NK-92 (cell line): ENCODE measurements at regions not wholly inside any gene's neighbourhood (a gene's known extent, or its start where the extent isn't known, plus 50 kb on each side); places are given as distances from the start of the nearest gene placed in this dataset.
"Not testable (repeated sequence)": the region's sequence is repeated elsewhere in the genome, so short reads cannot be mapped to it uniquely, and the experiment has no call there.

ENCODE experiments used
- DNase-seq: peaks from one replicate; lab custom pipeline; 2025; ENCODE audit not compliant: unreplicated experiment; lab: John Stamatoyannopoulos, UW

DNA sequence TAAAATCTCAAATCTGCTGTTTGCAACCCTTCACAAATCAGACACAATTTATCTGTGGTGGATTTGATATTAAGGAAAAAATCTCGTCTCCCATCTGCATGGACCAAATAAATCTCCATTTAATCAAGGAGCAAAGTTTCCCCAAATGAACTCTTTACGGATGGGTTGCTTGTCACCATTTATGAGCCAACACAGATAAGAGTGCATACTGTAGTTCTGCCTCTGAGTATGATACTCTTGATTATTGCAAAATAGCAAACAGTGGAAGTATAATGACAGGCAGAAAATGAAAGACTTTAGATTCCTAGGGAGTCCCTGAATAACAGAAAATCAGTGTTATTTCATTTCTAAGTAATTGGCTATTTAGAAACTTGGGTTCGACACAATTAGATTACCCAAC is 1395.9 kb downstream of the FAM181B start:
- DNase-seq = no peak

DNA sequence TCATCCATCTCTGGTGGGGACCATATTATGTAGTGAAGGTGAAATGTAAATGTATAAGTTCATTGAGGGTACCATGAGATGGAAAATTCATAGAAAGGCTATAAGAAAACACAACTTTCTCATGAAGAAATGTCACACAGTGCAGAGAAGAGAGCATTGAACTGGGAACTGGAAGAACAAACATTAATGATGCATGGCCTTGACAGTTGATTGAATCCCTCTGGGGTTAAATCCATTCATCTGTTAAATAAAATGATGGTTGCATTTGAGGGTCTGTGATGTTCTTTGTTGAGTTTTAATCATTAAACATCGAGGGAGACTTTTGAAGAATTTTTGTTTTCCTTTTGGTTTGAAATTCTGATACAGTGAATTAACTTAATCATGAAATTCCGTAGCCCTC is 1401.4 kb downstream of the FAM181B start:
- DNase-seq = no peak

- DNase-seq = no peak
Observed at GRCh38 chr11:81331611-81332235, 1401.9 kb downstream of the FAM181B start.

GRCh38 chr11:81331088-81331487 is 1402.6 kb downstream of the FAM181B start:
- no peak for DNase-seq

- DNase-seq = no peak
Observed at GRCh38 chr11:81303038-81303664, 1430.5 kb downstream of the FAM181B start.

- DNase-seq = no peak
Observed at GRCh38 chr11:81301166-81301830, 1432.4 kb downstream of the FAM181B start.

DNA sequence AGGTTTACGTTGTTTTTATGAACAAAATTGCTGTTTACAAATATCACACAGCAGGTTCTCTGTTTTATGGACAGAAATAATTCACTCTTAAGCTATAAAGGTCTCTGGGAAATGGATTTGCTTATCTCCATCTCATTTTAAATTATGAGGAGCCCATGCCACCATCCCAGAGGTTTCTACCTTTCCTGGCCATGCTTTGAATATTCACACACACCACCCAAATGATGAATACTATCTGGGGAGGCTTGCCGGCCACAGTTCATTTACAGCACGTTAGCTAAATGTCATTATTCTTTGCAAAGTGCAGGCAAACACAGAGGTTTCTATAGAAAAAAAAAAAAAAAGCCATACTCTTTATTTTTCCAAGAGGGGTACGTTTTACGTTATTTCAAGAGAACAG is 1446.7 kb downstream of the FAM181B start:
- DNase-seq = no peak

DNA sequence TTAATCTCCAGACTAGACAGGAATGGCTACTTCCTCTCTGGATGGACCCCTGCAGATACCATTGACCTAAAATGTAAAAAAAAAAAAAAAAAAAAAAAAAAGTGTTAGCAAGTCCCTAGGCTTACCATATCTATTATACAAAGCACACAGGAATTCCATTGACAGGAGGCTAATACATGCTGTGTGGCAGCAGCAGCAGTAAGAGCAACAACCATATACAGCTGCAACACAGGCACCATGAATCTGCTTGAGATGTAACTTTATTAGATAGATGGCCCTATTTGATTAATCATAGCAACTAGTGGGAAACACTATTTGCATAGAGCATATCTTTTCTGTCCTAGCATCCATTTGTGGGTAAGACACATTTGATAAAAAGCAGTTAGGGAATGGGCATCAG is 1447.1 kb downstream of the FAM181B start:
- no peak for DNase-seq

DNA sequence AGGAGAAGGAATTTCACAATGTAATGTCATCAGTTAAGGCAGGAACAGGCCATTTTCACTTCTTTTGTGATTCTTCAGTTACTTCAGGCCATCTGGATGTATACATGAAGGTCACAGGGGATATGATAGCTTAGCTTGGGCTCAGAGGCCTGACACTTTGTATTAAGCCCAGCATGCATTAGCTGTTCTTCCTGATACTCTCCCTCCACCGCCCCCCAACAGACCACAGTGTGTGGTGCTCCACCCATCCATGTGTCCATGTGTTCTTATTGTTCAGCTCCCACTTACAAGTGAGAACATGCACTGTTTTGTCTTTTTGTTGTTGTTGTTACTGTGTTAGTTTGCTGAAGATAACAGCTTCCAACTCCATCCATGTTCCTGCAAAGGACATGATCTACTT is 1453.4 kb downstream of the FAM181B start:
- not testable (repeated sequence) for DNase-seq

DNA sequence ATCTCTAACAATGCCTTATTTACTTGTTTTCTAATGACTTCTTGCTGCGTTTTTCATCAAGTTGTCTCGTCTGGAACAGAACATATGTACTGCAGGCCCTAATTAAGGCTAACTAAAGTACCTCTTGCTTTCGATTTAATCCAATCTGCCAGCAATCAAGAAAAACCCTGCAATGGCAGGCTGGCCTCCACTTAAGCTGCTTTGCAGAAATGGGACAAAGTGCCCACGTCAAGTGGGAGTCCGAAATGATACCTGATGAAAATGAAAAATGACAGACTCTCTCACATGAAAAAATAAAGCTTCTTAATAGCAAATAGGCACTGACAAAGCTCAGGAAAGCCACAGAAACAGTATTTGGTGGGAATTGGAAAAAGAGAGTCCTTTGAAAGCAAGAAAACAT is 1454.7 kb downstream of the FAM181B start:
- DNase-seq = no peak

DNA sequence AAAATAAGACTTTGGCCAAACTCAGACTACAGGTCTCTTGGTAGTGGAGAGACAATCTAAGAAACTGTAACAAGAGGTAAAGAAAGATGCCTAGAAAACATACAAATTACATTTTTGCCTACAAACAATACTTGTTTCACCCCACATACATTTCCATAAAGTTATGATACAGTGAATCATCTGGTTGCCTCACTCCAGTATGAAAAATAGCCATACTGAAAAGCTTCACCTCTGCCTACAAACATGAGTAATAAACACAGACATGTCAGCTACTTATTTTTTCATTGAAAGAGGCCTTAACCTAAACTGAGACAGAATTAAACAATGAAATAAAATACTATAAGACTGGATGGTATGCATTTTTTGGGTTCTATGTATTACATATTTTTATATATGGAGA is 1463.0 kb downstream of the FAM181B start:
- DNase-seq = no peak

DNA sequence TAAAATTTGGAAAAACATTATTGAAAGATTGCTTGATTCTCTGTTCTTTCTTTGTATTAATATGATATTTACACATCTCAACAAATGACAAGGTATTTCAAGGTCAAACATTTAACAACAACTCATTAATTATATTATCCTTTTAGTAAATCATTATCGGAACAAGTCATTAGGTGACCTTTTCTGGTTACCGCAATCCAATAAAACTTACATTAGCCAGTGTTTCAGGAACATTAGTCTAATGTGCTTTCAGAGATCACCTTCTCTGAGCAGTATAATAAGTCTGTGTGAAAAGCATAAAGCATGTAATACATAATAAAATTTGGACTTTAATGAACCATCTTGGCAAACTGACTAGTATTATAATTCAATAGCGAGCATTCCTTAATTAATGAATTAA is 1466.4 kb downstream of the FAM181B start:
- no peak for DNase-seq

DNA sequence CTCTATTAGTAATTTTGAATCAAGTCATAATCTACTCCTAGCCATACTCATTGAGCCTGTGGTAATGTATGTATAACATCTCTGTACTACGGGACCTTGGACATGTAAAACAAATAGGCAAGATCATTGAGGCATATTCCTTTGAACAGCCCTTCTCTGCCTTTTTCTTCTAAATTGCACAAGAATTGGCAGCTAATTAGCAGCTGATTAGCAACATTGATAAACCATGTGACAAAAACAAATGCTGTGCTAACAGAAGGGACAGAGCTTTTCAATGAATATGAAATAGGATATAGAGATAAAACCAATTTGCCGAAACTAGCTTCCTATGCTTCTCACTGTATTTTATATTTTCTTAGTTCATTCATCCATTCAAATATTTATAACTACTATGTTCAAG is 1474.2 kb downstream of the FAM181B start:
- DNase-seq = no peak

- DNase-seq = no peak
Observed at GRCh38 chr11:81255895-81256294, 1477.8 kb downstream of the FAM181B start.

DNA sequence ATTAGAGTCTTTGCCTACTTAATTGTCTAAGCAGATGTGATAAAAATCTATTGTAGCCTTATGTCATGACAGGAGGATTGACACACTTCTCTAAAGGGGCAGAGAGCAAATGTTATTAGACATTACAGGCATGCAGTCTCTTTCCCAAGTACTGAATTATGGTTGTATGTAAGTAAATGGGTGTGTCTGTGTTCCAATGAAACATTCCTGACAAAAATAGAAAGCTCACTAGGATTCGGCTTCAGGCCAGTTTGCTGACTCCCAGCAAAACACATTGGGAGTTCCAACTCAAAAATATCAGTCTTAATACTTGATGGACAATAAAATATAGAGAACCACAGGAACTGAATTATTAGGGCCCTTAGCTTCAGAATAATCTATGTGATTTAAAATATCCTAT is 1480.4 kb downstream of the FAM181B start:
- DNase-seq = no peak

DNA sequence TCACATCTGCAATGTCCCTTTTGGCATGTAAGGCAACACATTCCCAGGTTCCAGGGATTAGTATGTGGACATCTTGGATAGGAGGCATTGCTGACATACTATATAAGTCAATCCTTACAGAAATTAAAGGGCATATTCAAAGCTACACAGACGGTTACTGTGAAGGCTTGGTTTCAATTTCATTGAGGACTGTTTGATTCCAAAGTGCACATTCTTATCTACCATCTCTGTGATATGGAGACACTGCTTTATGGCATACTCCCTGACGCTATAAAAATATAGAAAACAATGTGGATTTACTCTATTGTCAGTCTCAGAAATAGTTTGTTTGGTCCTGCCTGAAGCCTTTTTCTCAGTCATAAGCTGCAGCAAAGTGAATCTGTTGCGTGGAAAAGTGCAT is 1486.7 kb downstream of the FAM181B start:
- DNase-seq = no peak

- DNase-seq = no peak
Observed at GRCh38 chr11:81245791-81246190, 1487.9 kb downstream of the FAM181B start.

- DNase-seq = no peak
Observed at GRCh38 chr11:81241672-81242275, 1491.9 kb downstream of the FAM181B start.

DNA sequence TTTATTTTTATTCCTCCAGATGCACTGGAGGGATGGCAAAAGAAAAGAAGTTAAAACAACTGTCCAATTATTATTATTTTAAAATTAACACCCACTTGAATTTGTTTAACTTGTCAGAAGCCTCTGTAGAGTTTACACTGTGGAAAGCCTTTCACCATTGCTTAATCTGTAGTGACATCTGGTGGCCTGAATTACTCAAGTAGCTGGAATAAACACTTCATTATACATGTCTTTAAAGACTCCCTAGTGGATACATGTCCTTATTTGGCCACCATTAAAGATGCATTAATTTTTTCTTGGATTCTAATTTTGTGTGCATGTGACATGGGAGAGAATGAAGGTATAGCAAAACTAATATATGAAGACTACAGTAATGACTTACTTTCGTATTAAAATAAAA is 1496.5 kb downstream of the FAM181B start:
- DNase-seq = no peak

DNA sequence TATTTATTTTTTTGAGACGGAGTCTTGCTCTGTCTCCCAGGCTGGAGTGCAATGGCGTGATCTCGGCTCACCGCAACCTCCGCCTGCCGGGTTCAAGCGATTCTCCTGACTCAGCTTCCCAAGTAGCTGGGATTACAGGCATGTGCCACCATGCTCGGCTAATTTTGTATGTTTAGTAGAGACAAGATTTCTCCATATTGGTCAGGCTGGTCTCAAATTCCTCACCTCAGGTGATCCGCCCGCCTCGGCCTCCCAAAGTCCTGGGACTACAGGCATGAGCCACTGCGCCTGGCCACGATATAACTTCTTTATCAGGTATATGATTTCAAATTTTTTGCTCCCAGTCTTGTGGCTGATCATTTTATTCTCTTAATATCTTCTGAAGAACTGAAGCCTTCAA is 1506.3 kb downstream of the FAM181B start:
- not testable (repeated sequence) for DNase-seq

DNA sequence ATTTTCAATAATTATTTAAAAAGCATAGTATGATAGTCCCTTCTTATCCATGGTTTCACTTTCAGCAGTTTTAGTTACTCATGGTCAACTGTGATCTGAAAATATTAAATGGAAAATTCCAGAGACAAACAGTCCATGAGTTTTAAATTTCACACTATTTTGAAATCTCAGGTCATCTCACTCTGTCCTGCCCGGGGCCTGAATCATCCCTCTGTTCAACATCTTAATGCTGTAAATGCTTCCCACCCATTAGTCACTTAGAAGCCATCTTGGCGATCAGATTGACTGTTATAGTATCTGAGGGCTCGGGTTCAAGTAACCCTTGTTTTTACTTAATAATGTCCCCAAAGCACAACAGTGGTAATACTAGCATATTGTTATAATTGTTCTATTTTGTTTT is 1509.3 kb downstream of the FAM181B start:
- no peak for DNase-seq

- DNase-seq = no peak
Observed at GRCh38 chr11:81222491-81222890, 1511.2 kb downstream of the FAM181B start.
